BJ (cell line): ENCODE measurements at regions not wholly inside any gene's neighbourhood (a gene's known extent, or its start where the extent isn't known, plus 50 kb on each side); places are given as distances from the start of the nearest gene placed in this dataset.
A peak's percentile ranks its signal among the peaks of the same experiment; 100 is the strongest.

Experiments
- CTCF ChIA-PET: fragments of 350-600 bp; formaldehyde crosslinking; extraction: SDS; loops from one replicate; lab custom pipeline; 2021; ENCODE audit warnings: antibody characterized with exemption, inconsistent platforms; lab: Yijun Ruan, JAX
- POLR2A ChIA-PET: fragments of 300-600 bp; sonication (Branson Sonifier 250); formaldehyde crosslinking; extraction: SDS; loops from one replicate; lab custom pipeline; 2021; ENCODE audit warnings: antibody characterized with exemption; lab: Charles Lee
- DNase-seq: peaks from one replicate; pipeline ENCODE4 v3.0.0-alpha.2; 2011; ENCODE audit warnings: low read depth
- H3K27me3 ChIP-seq: 2 replicates; pipeline ENCODE4 v1.6.0; 2011; ENCODE audit warnings: low read length; ENCODE audit not compliant: control insufficient read depth, insufficient read depth
- H3K36me3 ChIP-seq: 2 replicates; pipeline ENCODE4 v1.5.1; 2011; ENCODE audit warnings: low read length; ENCODE audit not compliant: control insufficient read depth, insufficient read depth
- H3K4me3 ChIP-seq: 2 replicates; pipeline ENCODE4 v1.5.1; 2011; ENCODE audit warnings: low read depth, mild to moderate bottlenecking, control low read depth, low read length
- CTCF ChIP-seq: IDR thresholded peaks from 2 replicates; pipeline ENCODE4 v1.5.1; 2011; ENCODE audit warnings: low read depth, mild to moderate bottlenecking, control low read depth, inconsistent platforms, low read length, moderate library complexity; ENCODE audit not compliant: insufficient read depth

- POLR2A ChIA-PET: no interaction called here
- DNase-seq: no peak
- H3K4me3 ChIP-seq: no peak overlapping the region
- CTCF ChIA-PET: no interaction called here
- no peak for TF ChIP-seq CTCF
- H3K36me3 ChIP-seq: no peaks in the 10 kb centered on the region
- H3K27me3 ChIP-seq: no peaks in the 10 kb centered on the region
Measured at GRCh38 chr10:36183726-36184125, 541.6 kb upstream of the FZD8 start.

GRCh38 chr10:36183056-36183455 lies 541.0 kb upstream of the FZD8 start:
- CTCF ChIA-PET: no interaction called here
- no peak for DNase-seq

GRCh38 chr10:36182606-36183005 lies 540.5 kb upstream of the FZD8 start:
- POLR2A ChIA-PET: no interaction called here
- H3K4me3 ChIP-seq: no peak overlapping the region
- TF ChIP-seq CTCF: no peak
- no peaks in the 10 kb centered on the region for H3K36me3 ChIP-seq
- DNase-seq: no peak
- no peaks in the 10 kb centered on the region for H3K27me3 ChIP-seq
- CTCF ChIA-PET: no interaction called here

More at GRCh38 chr10:36183056-36183455, 541.0 kb upstream of the FZD8 start:
- no peak overlapping the region for H3K4me3 ChIP-seq
- no peak for TF ChIP-seq CTCF
- H3K36me3 ChIP-seq: no peaks in the 10 kb centered on the region
- H3K27me3 ChIP-seq: no peaks in the 10 kb centered on the region
- POLR2A ChIA-PET: no interaction called here

- TF ChIP-seq CTCF: no peak
- CTCF ChIA-PET: no interaction called here
- H3K4me3 ChIP-seq: no peak overlapping the region
- POLR2A ChIA-PET: no interaction called here
- H3K27me3 ChIP-seq: no peaks in the 10 kb centered on the region
- DNase-seq: no peak
- no peaks in the 10 kb centered on the region for H3K36me3 ChIP-seq
Measured at GRCh38 chr10:36182179-36182566, 540.1 kb upstream of the FZD8 start.

- Histone ChIP-seq H3K4me3 (no peak overlapping the region), H3K27me3 (no peaks in the 10 kb centered on the region), H3K36me3 (no peaks in the 10 kb centered on the region)
- DNase-seq: peak; percentile 18
- no peak for TF ChIP-seq CTCF
- ChIA-PET POLR2A (no interaction called here), CTCF (no interaction called here)
Measured at GRCh38 chr10:36181426-36182178, 539.5 kb upstream of the FZD8 start.
